ENCODE measurements at regions not wholly inside any gene's neighbourhood (a gene's known extent, or its start where the extent isn't known, plus 50 kb on each side); places are given as distances from the start of the nearest gene placed in this dataset.
"Not testable (repeated sequence)": the region's sequence is repeated elsewhere in the genome, so short reads cannot be mapped to it uniquely, and the experiment has no call there.

- Mint-ChIP-seq H3K4me1 (no peaks in the 10 kb centered on the region), H3K9me3 (no peaks in the 10 kb centered on the region), H3K27me3 (ENCODE audit: low read depth in 2 of 2) (no peaks in the 10 kb centered on the region), H3K4me3 (no peak overlapping the region), H3K27ac (no peak overlapping the region), H3K36me3 (no peaks in the 10 kb centered on the region)
- H3K9me3 ChIP-seq (ENCODE audit: control insufficient read depth, insufficient read depth, low read length): no peaks in the 10 kb centered on the region
- intact Hi-C loops (cut with micrococcal nuclease): no loop called here
- H3K27me3 ChIP-seq (ENCODE audit: control insufficient read depth, insufficient read depth, low read length): no peaks in the 10 kb centered on the region
- 96% methylated on average over 30 of the region's 30 CpGs for whole genome bisulfite sequencing (ENCODE audit: insufficient coverage)
- no peak overlapping the region for H3K4me3 ChIP-seq (ENCODE audit: low read length)
- H3K27ac ChIP-seq (ENCODE audit: low read length): no peak overlapping the region
- no peak for TF ChIP-seq CTCF (IDR thresholded peaks at IDR 0.05)
- ATAC-seq (no peak), DNase-seq (no peak)
- H3K36me3 ChIP-seq (ENCODE audit: control insufficient read depth, insufficient read depth, low read length): no peaks in the 10 kb centered on the region
- H3K4me1 ChIP-seq (ENCODE audit: control insufficient read depth, insufficient read depth, low read length): no peaks in the 10 kb centered on the region
These were observed 100.3 kb downstream of the C16orf95 start for GRCh38 chr16:87216841-87217275.

- not testable (repeated sequence) for DNase-seq; H3K36me3 ChIP-seq (ENCODE audit: control insufficient read depth, insufficient read depth, low read length)
These were observed 99.4 kb downstream of the C16orf95 start for GRCh38 chr16:87217802-87218201.

GRCh38 chr16:87218281-87219055 is 98.7 kb downstream of the C16orf95 start:
- no peaks in the 10 kb centered on the region for H3K9me3 Mint-ChIP-seq
- no peak overlapping the region for H3K4me3 Mint-ChIP-seq
- H3K4me1 ChIP-seq (ENCODE audit: control insufficient read depth, insufficient read depth, low read length): no peaks in the 10 kb centered on the region
- 85% methylated on average over 33 of the region's 36 CpGs for WGBS (ENCODE audit: insufficient coverage)
- no peaks in the 10 kb centered on the region for H3K9me3 ChIP-seq (ENCODE audit: control insufficient read depth, insufficient read depth, low read length)
- no peaks in the 10 kb centered on the region for H3K36me3 Mint-ChIP-seq
- H3K27ac Mint-ChIP-seq: no peak overlapping the region
- H3K27ac ChIP-seq (ENCODE audit: low read length): no peak overlapping the region
- DNase-seq: no peak
- H3K27me3 Mint-ChIP-seq (ENCODE audit: low read depth in 2 of 2): no peaks in the 10 kb centered on the region
- intact Hi-C loops (cut with micrococcal nuclease): no loop called here
- no peaks in the 10 kb centered on the region for H3K36me3 ChIP-seq (ENCODE audit: control insufficient read depth, insufficient read depth, low read length)
- no peaks in the 10 kb centered on the region for H3K27me3 ChIP-seq (ENCODE audit: control insufficient read depth, insufficient read depth, low read length)
- ATAC-seq: no peak
- no peak for TF ChIP-seq CTCF (IDR thresholded peaks at IDR 0.05)
- no peaks in the 10 kb centered on the region for H3K4me1 Mint-ChIP-seq
- no peak overlapping the region for H3K4me3 ChIP-seq (ENCODE audit: low read length)

More at GRCh38 chr16:87217802-87218201, 99.4 kb downstream of the C16orf95 start:
- ATAC-seq; H3K27me3 Mint-ChIP-seq (ENCODE audit: low read depth in 2 of 2); H3K27ac ChIP-seq (ENCODE audit: low read length); H3K27me3 ChIP-seq (ENCODE audit: control insufficient read depth, insufficient read depth, low read length); H3K27ac Mint-ChIP-seq; H3K4me3 Mint-ChIP-seq; H3K4me3 ChIP-seq (ENCODE audit: low read length); H3K4me1 ChIP-seq (ENCODE audit: control insufficient read depth, insufficient read depth, low read length); H3K9me3 Mint-ChIP-seq; H3K4me1 Mint-ChIP-seq; H3K9me3 ChIP-seq (ENCODE audit: control insufficient read depth, insufficient read depth, low read length); H3K36me3 Mint-ChIP-seq; intact Hi-C loops (cut with micrococcal nuclease): not testable (repeated sequence)
- WGBS (ENCODE audit: insufficient coverage): 86% methylated on average over 22 of the region's 22 CpGs

- no peak for TF ChIP-seq CTCF (IDR thresholded peaks at IDR 0.05)
- no peaks in the 10 kb centered on the region for H3K4me1 ChIP-seq (ENCODE audit: control insufficient read depth, insufficient read depth, low read length)
- H3K4me1 Mint-ChIP-seq: no peaks in the 10 kb centered on the region
- no peak overlapping the region for H3K27ac ChIP-seq (ENCODE audit: low read length)
- no peak overlapping the region for H3K4me3 ChIP-seq (ENCODE audit: low read length)
- DNase-seq: no peak
- intact Hi-C loops (cut with micrococcal nuclease): no loop called here
- no peaks in the 10 kb centered on the region for H3K27me3 ChIP-seq (ENCODE audit: control insufficient read depth, insufficient read depth, low read length)
- WGBS (ENCODE audit: insufficient coverage): 96% methylated on average over 15 of the region's 15 CpGs
- no peaks in the 10 kb centered on the region for H3K27me3 Mint-ChIP-seq (ENCODE audit: low read depth in 2 of 2)
- no peak overlapping the region for H3K27ac Mint-ChIP-seq
- H3K9me3 ChIP-seq (ENCODE audit: control insufficient read depth, insufficient read depth, low read length): no peaks in the 10 kb centered on the region
- H3K9me3 Mint-ChIP-seq: no peaks in the 10 kb centered on the region
- H3K36me3 ChIP-seq (ENCODE audit: control insufficient read depth, insufficient read depth, low read length): no peaks in the 10 kb centered on the region
- H3K4me3 Mint-ChIP-seq: no peak overlapping the region
- H3K36me3 Mint-ChIP-seq: no peaks in the 10 kb centered on the region
- ATAC-seq: no peak
These were observed 97.8 kb downstream of the C16orf95 start for GRCh38 chr16:87219287-87219909.

All from natural killer cell (primary cell).